ENCODE measurements at regions not wholly inside any gene's neighbourhood (a gene's known extent, or its start where the extent isn't known, plus 50 kb on each side); places are given as distances from the start of the nearest gene placed in this dataset.

DNA sequence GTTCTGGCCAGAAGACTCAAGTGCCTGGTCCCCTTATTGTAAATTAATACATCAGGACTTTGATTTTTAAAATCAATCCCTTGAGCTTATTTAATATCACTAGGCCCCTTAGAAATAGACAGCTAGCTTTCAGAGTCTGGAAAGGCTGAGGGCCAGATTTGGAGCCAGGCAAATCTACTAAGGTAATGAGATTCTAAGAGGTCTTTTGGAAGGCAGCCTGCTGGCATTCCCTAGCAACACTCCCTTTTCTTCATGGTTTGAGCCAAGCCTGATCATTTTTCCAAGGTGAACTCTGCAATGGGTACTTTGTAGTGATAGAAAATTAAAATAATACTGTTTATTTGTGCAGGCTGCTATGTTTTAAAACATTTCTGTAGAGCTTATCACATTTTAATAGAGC lies 378.5 kb downstream of the FAT4 start:
- TF ChIP-seq, protein P1, sequence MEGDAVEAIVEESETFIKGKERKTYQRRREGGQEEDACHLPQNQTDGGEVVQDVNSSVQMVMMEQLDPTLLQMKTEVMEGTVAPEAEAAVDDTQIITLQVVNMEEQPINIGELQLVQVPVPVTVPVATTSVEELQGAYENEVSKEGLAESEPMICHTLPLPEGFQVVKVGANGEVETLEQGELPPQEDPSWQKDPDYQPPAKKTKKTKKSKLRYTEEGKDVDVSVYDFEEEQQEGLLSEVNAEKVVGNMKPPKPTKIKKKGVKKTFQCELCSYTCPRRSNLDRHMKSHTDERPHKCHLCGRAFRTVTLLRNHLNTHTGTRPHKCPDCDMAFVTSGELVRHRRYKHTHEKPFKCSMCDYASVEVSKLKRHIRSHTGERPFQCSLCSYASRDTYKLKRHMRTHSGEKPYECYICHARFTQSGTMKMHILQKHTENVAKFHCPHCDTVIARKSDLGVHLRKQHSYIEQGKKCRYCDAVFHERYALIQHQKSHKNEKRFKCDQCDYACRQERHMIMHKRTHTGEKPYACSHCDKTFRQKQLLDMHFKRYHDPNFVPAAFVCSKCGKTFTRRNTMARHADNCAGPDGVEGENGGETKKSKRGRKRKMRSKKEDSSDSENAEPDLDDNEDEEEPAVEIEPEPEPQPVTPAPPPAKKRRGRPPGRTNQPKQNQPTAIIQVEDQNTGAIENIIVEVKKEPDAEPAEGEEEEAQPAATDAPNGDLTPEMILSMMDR (IDR thresholded peaks at IDR 0.05; ENCODE audit: low read depth, low read length, poor library complexity, severe bottlenecking) = no peak
- no peak for TF ChIP-seq EZH2phosphoT487 (IDR thresholded peaks at IDR 0.05; ENCODE audit: borderline replicate concordance, low read length)
